Upper lobe of right lung (tissue), 1 donor: ENCODE measurements at regions not wholly inside any gene's neighbourhood (a gene's known extent, or its start where the extent isn't known, plus 50 kb on each side); places are given as distances from the start of the nearest gene placed in this dataset.
"Not testable (repeated sequence)": the region's sequence is repeated elsewhere in the genome, so short reads cannot be mapped to it uniquely, and the experiment has no call there.

ENCODE experiments used
- ATAC-seq: fragments of 200-7000 bp; cut with Tn5 transposase; one replicate; pipeline ENCODE4 v1.9.1; 2020; ENCODE audit warnings: mild to moderate bottlenecking, moderate library complexity
- DNase-seq: peaks from one replicate; pipeline ENCODE4 v3.0.0-alpha.2; 2020
- H3K27ac ChIP-seq: fragments of 200-600 bp; one replicate; pipeline ENCODE4 v1.8.0; 2022
- H3K27me3 ChIP-seq: fragments of 200-600 bp; one replicate; pipeline ENCODE4 v1.8.0; 2022; ENCODE audit warnings: mild to moderate bottlenecking
- H3K36me3 ChIP-seq: fragments of 200-600 bp; one replicate; pipeline ENCODE4 v1.8.0; 2022
- H3K4me1 ChIP-seq: fragments of 200-600 bp; one replicate; pipeline ENCODE4 v1.8.0; 2022
- H3K4me3 ChIP-seq: fragments of 200-600 bp; one replicate; pipeline ENCODE4 v1.8.0; 2022; ENCODE audit warnings: mild to moderate bottlenecking
- H3K9me3 ChIP-seq: fragments of 200-600 bp; one replicate; pipeline ENCODE4 v1.8.0; 2022
- intact Hi-C: fragments of 100-400 bp; cut with DNase I; formaldehyde crosslinking; loops from one replicate; pipeline ENCODE4 v1.11.0; 2022
- TF ChIP-seq, protein P1 (sequence below): fragments of 200-600 bp; IDR thresholded peaks from one replicate; pipeline ENCODE4 v1.8.0; 2022; ENCODE audit warnings: antibody characterized with exemption
- donor health status: DM: no; HTN: yes; CAD: no; lungs with severe emphysema.

DNA sequence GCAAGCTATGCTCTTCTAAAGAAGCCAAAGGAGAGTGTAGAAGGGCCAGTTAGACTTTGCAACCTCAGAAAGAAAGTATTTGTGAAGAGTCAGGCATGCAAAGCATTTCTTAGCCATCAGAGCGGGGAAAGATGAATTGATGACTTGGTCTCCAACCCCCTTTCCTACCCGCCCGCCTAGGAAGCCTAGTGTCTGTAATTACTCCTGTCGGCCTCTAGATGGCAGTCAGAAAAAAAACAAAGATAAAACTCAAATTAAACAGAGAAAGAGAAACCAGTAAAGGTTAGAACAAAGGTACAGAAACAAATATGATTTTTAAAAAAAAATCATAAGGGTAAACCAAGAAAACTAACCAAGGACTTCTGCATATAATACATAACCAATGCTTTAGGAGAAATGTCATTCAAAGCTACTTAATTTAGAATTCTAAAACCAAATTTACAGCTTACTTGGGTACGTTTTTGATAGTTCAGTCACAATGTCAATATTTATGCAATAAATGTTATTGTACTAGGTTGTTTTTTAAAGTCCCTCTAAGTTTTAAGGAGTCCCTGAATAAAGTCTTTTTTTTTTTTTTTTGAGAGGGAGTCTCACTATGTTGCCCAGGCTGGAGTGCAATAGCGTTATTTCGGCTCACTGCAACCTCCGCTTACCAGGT is 97.6 kb downstream of the LYZL1 start:
- Histone ChIP-seq H3K4me3 (no peak overlapping the region), H3K36me3 (no peaks in the 10 kb centered on the region), H3K9me3 (no peaks in the 10 kb centered on the region), H3K27ac (no peak overlapping the region), H3K4me1 (no peaks in the 10 kb centered on the region), H3K27me3 (no peaks in the 10 kb centered on the region)
- ATAC-seq: peak; percentile 73
- DNase-seq: no peak
- intact Hi-C loops: loop anchor here (10.0 kb wide), 1 partner anchor 58 kb away; no protein-coding TSS in a partner anchor
- TF ChIP-seq, protein P1, sequence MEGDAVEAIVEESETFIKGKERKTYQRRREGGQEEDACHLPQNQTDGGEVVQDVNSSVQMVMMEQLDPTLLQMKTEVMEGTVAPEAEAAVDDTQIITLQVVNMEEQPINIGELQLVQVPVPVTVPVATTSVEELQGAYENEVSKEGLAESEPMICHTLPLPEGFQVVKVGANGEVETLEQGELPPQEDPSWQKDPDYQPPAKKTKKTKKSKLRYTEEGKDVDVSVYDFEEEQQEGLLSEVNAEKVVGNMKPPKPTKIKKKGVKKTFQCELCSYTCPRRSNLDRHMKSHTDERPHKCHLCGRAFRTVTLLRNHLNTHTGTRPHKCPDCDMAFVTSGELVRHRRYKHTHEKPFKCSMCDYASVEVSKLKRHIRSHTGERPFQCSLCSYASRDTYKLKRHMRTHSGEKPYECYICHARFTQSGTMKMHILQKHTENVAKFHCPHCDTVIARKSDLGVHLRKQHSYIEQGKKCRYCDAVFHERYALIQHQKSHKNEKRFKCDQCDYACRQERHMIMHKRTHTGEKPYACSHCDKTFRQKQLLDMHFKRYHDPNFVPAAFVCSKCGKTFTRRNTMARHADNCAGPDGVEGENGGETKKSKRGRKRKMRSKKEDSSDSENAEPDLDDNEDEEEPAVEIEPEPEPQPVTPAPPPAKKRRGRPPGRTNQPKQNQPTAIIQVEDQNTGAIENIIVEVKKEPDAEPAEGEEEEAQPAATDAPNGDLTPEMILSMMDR: peak; percentile 79

DNA sequence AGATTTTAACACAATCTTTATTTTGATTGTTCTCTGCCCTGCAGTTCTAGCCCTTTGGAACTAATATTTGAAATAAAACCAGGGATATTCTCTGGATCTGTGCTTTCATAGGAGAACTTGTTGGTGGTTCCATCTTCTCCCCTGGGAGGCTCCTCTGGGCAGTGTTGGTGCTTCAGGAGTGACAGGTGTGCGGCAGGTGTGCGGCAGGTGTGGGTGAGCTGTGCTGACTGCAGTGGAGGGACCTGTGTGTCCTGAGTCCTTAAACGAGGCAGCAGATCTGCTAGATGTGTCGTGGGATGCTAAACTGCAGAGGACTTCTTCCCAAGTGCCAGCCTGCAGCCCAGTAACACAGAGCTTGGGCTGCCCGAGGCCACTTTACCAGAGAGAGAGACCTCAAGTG is 98.4 kb downstream of the LYZL1 start:
- ATAC-seq (no peak), DNase-seq (no peak)
- intact Hi-C loops: loop anchor here (10.0 kb wide), 1 partner anchor 58 kb away; no protein-coding TSS in a partner anchor

DNA sequence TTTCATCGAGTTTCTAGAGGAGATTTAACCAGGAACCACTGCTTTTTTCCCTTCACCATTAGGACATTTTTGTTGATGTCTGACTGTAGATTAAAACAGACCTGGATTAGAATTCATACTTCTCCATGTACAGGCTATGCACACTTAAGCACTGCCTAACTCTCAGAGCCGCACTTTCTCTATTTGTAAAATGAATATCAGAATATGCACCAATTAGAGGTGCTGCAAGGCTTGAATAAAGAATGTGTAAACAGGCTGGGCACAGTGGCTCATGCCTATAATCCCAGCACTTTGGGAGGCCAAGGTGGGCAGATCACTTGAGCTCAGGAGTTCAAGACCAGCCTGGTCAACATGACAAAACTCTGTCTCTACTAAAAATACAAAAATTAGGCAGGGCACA is 99.2 kb downstream of the LYZL1 start:
- not testable (repeated sequence) for DNase-seq, H3K27ac ChIP-seq, H3K36me3 ChIP-seq, H3K4me1 ChIP-seq, H3K4me3 ChIP-seq, H3K27me3 ChIP-seq, H3K9me3 ChIP-seq, ATAC-seq
- intact Hi-C loops: loop anchor here (10.0 kb wide), 1 partner anchor 57 kb away; no protein-coding TSS in a partner anchor

More for the DNA sequence above, 98.4 kb downstream of the LYZL1 start:
- Histone ChIP-seq H3K27ac (no peak overlapping the region), H3K36me3 (no peaks in the 10 kb centered on the region), H3K4me3 (no peak overlapping the region), H3K4me1 (no peaks in the 10 kb centered on the region), H3K27me3 (no peaks in the 10 kb centered on the region), H3K9me3 (no peaks in the 10 kb centered on the region)
- TF ChIP-seq, protein P1: no peak

DNA sequence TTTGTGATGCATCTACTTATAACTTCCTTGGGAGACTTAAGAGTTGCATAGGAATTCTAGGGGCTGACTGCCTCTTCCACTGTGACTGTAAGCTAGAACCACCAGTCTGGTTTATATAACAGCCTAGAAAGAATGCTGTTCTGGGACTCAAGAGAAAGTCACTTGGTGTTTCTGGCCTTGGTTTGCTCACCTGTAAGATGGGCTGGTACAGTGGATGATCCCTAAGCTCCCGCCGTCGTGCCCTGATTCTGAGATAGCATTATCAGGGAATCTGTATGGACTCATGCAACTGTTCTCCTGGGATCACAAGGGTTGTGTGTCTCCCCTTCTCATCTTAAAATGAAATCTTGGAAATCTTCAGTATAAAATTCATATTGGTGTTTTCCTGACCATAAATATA is 100.6 kb downstream of the LYZL1 start:
- TF ChIP-seq, protein P1: no peak
- Histone ChIP-seq H3K27me3 (no peaks in the 10 kb centered on the region), H3K4me1 (no peaks in the 10 kb centered on the region), H3K36me3 (no peaks in the 10 kb centered on the region), H3K4me3 (no peak overlapping the region), H3K27ac (no peak overlapping the region), H3K9me3 (no peaks in the 10 kb centered on the region)
- ATAC-seq: no peak
- intact Hi-C loops: loop anchor here (10.0 kb wide), 1 partner anchor 55 kb away; no protein-coding TSS in a partner anchor
- no peak for DNase-seq

DNA sequence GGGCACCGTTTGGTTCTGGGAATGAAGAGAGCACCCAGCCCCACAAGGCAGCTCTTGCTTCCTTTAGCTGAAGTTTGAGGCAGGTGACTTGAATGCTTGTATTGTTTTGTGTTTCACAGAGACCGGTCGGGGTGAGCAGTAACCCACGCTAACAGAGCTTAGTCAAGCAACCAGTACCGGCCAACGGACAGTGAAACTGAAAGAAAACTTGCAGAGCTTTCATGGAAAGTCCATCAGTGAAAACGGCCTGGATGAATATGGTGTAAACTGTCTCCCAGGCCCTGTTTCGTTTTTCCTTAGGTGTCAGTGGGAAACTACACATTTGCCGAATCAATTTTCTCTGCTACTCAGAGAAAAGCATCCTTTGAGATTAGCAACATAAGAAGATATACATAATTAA is 101.1 kb downstream of the LYZL1 start:
- no peaks in the 10 kb centered on the region for H3K27me3 ChIP-seq
- H3K36me3 ChIP-seq: no peaks in the 10 kb centered on the region
- H3K4me1 ChIP-seq: no peaks in the 10 kb centered on the region
- intact Hi-C loops: loop anchor here (10.0 kb wide), 1 partner anchor 55 kb away; no protein-coding TSS in a partner anchor
- H3K4me3 ChIP-seq: no peak overlapping the region
- DNase-seq: no peak
- ATAC-seq: no peak
- H3K9me3 ChIP-seq: no peaks in the 10 kb centered on the region
- no peak overlapping the region for H3K27ac ChIP-seq
- TF ChIP-seq, protein P1: no peak

DNA sequence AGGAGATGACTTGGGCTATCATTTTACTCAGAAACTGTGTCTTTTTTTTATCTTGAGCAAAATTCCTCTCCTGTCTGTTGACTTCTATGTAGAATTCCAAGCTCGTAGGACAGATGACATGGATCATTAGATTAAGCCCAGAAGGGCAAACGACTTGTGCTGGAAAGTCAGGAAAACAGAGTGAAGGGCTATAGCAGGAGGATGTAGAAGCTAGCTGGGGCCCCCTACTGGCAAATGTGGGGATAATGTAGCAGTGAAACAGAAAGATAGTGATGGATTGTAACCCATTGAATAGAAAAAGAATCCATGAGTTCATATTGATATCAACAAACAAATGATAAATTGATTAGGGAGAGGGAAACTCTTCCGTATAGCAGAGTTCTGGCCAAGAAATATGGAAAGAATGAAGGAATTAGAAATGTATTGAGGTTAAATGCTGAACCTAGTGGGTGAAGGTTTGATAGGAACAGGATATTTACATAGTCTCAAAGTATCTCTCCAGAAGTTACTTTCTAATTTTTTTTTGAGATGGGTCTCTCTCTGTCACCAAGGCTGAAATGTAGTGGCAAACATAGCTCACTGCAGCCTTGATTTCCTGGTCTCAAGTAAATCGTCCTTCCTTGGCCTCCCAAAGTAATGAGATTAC is 103.6 kb downstream of the LYZL1 start:
- Histone ChIP-seq H3K4me3 (no peak overlapping the region), H3K27ac (no peak overlapping the region), H3K4me1 (no peaks in the 10 kb centered on the region), H3K9me3 (no peaks in the 10 kb centered on the region), H3K36me3 (no peaks in the 10 kb centered on the region), H3K27me3 (no peaks in the 10 kb centered on the region)
- intact Hi-C loops: no loop called here
- ATAC-seq (peak; percentile 77), DNase-seq (no peak)
- TF ChIP-seq, protein P1: peak; percentile 84
